Endothelial cell (in vitro differentiated cells): ENCODE measurements at regions not wholly inside any gene's neighbourhood (a gene's known extent, or its start where the extent isn't known, plus 50 kb on each side); places are given as distances from the start of the nearest gene placed in this dataset.
"Not testable (repeated sequence)": the region's sequence is repeated elsewhere in the genome, so short reads cannot be mapped to it uniquely, and the experiment has no call there.

ENCODE experiments used
- DNase-seq: peaks from one replicate; pipeline ENCODE4 v3.0.0; 2021; ENCODE audit warnings: low spot score
- H3K27ac Mint-ChIP-seq: one replicate; pipeline ENCODE4 v1.8.0; 2021; ENCODE audit warnings: mixed read lengths, inconsistent platforms; ENCODE audit not compliant: unreplicated experiment
- H3K27me3 Mint-ChIP-seq: one replicate; pipeline ENCODE4 v1.8.0; 2021; ENCODE audit warnings: mild to moderate bottlenecking, moderate library complexity, mixed read lengths, inconsistent platforms; ENCODE audit not compliant: unreplicated experiment
- H3K36me3 Mint-ChIP-seq: one replicate; pipeline ENCODE4 v1.8.0; 2021; ENCODE audit warnings: mild to moderate bottlenecking, low read depth, mixed read lengths, inconsistent platforms; ENCODE audit not compliant: unreplicated experiment
- H3K4me1 Mint-ChIP-seq: one replicate; pipeline ENCODE4 v1.8.0; 2021; ENCODE audit warnings: mild to moderate bottlenecking, mixed read lengths, inconsistent platforms; ENCODE audit not compliant: unreplicated experiment
- H3K4me3 Mint-ChIP-seq: one replicate; pipeline ENCODE4 v1.8.0; 2021; ENCODE audit warnings: mild to moderate bottlenecking, mixed read lengths, inconsistent platforms; ENCODE audit not compliant: unreplicated experiment
- H3K9me3 Mint-ChIP-seq: one replicate; pipeline ENCODE4 v1.8.0; 2021; ENCODE audit warnings: mixed read lengths, inconsistent platforms; ENCODE audit not compliant: unreplicated experiment
- CTCF ChIP-seq: fragments of 200-600 bp; sonication (generic); IDR thresholded peaks from one replicate; pipeline ENCODE4 v1.5.0; 2021; ENCODE audit warnings: antibody characterized with exemption; ENCODE audit not compliant: unreplicated experiment

GRCh38 chr5:109998208-109998607, 308.5 kb downstream of the MAN2A1 start:
- H3K4me3 Mint-ChIP-seq, result no peak overlapping the region
- DNase-seq, result no peak
- no peak for TF ChIP-seq CTCF
- H3K36me3 Mint-ChIP-seq, result no peaks in the 10 kb centered on the region
- no peaks in the 10 kb centered on the region for H3K9me3 Mint-ChIP-seq
- H3K27ac Mint-ChIP-seq, result no peak overlapping the region
- no peaks in the 10 kb centered on the region for H3K4me1 Mint-ChIP-seq
- no peaks in the 10 kb centered on the region for H3K27me3 Mint-ChIP-seq

- TF ChIP-seq CTCF, result no peak
Observed at GRCh38 chr5:109998726-109999125, 309.0 kb downstream of the MAN2A1 start.

GRCh38 chr5:110001648-110002047, 311.9 kb downstream of the MAN2A1 start:
- H3K27ac Mint-ChIP-seq, result no peak overlapping the region
- no peak for DNase-seq
- no peaks in the 10 kb centered on the region for H3K9me3 Mint-ChIP-seq
- H3K27me3 Mint-ChIP-seq, result no peaks in the 10 kb centered on the region
- H3K4me1 Mint-ChIP-seq, result no peaks in the 10 kb centered on the region
- H3K4me3 Mint-ChIP-seq, result no peak overlapping the region
- no peak for TF ChIP-seq CTCF
- no peaks in the 10 kb centered on the region for H3K36me3 Mint-ChIP-seq

More at GRCh38 chr5:109998726-109999125, 309.0 kb downstream of the MAN2A1 start:
- no peak for DNase-seq
- Mint-ChIP-seq H3K36me3 (no peaks in the 10 kb centered on the region), H3K9me3 (no peaks in the 10 kb centered on the region), H3K27me3 (no peaks in the 10 kb centered on the region), H3K27ac (no peak overlapping the region), H3K4me1 (no peaks in the 10 kb centered on the region), H3K4me3 (no peak overlapping the region)

GRCh38 chr5:110002652-110003051, 312.9 kb downstream of the MAN2A1 start:
- no peak for DNase-seq
- Mint-ChIP-seq H3K27me3 (no peaks in the 10 kb centered on the region), H3K36me3 (no peaks in the 10 kb centered on the region), H3K27ac (no peak overlapping the region), H3K4me1 (no peaks in the 10 kb centered on the region), H3K4me3 (no peak overlapping the region), H3K9me3 (no peaks in the 10 kb centered on the region)
- TF ChIP-seq CTCF, result no peak

GRCh38 chr5:110005907-110006562, 316.3 kb downstream of the MAN2A1 start:
- H3K4me3 Mint-ChIP-seq, H3K36me3 Mint-ChIP-seq, DNase-seq, H3K27me3 Mint-ChIP-seq, H3K27ac Mint-ChIP-seq, H3K9me3 Mint-ChIP-seq, H3K4me1 Mint-ChIP-seq: not testable (repeated sequence)
